GM18870 (cell line): ENCODE measurements at regions not wholly inside any gene's neighbourhood (a gene's known extent, or its start where the extent isn't known, plus 50 kb on each side); places are given as distances from the start of the nearest gene placed in this dataset.
"Not testable (repeated sequence)": the region's sequence is repeated elsewhere in the genome, so short reads cannot be mapped to it uniquely, and the experiment has no call there.

Source experiments
- ATAC-seq: cut with Tn5 transposase; IDR thresholded peaks from one replicate; pipeline ENCODE4 v1.9.1; 2021; ENCODE audit warnings: moderate library complexity; ENCODE audit not compliant: unreplicated experiment

- no peak for ATAC-seq
Observed at GRCh38 chr4:152073351-152074087, 312.7 kb upstream of the GATB start.

GRCh38 chr4:152072906-152073305 lies 312.1 kb upstream of the GATB start:
- ATAC-seq, result no peak

- no peak for ATAC-seq
Observed at GRCh38 chr4:152072001-152072485, 311.2 kb upstream of the GATB start.

GRCh38 chr4:152070854-152071253 lies 310.0 kb upstream of the GATB start:
- no peak for ATAC-seq

- no peak for ATAC-seq
Observed at GRCh38 chr4:152068866-152069265, 308.1 kb upstream of the GATB start.

GRCh38 chr4:152065545-152065944 lies 304.7 kb upstream of the GATB start:
- no peak for ATAC-seq

GRCh38 chr4:152064753-152065152 lies 303.9 kb upstream of the GATB start:
- no peak for ATAC-seq

- ATAC-seq, result no peak
Observed at GRCh38 chr4:152064282-152064681, 303.5 kb upstream of the GATB start.

GRCh38 chr4:152063621-152064240 lies 302.9 kb upstream of the GATB start:
- ATAC-seq, result no peak

- ATAC-seq, result no peak
Observed at GRCh38 chr4:152062936-152063620, 302.3 kb upstream of the GATB start.

- ATAC-seq, result no peak
Observed at GRCh38 chr4:152054731-152055130, 293.9 kb upstream of the GATB start.

GRCh38 chr4:152052451-152053057 lies 291.7 kb upstream of the GATB start:
- ATAC-seq, result no peak

- ATAC-seq, result not testable (repeated sequence)
Observed at GRCh38 chr4:152051332-152051731, 290.5 kb upstream of the GATB start.

GRCh38 chr4:152050106-152050505 lies 289.3 kb upstream of the GATB start:
- ATAC-seq, result no peak

- ATAC-seq, result no peak
Observed at GRCh38 chr4:152047451-152047850, 286.6 kb upstream of the GATB start.

- no peak for ATAC-seq
Observed at GRCh38 chr4:152045807-152046571, 285.2 kb upstream of the GATB start.

- ATAC-seq, result no peak
Observed at GRCh38 chr4:152045449-152045806, 284.6 kb upstream of the GATB start.

GRCh38 chr4:152044331-152045036 lies 283.7 kb upstream of the GATB start:
- ATAC-seq, result no peak

GRCh38 chr4:152041295-152041694 lies 280.5 kb upstream of the GATB start:
- ATAC-seq, result no peak

GRCh38 chr4:152039691-152040090 lies 278.9 kb upstream of the GATB start:
- ATAC-seq, result no peak
